GM11168 (cell line): ENCODE measurements at regions not wholly inside any gene's neighbourhood (a gene's known extent, or its start where the extent isn't known, plus 50 kb on each side); places are given as distances from the start of the nearest gene placed in this dataset.

Experiments used
- in situ Hi-C: fragments of 300-500 bp; cut with MboI; formaldehyde crosslinking; loops from one replicate; pipeline ENCODE4 v1.12.0; 2022; ENCODE audit warnings: low sequenced_read_pairs; ENCODE audit not compliant: unreplicated experiment

GRCh38 chr13:40383132-40383531, 283.3 kb downstream of the FOXO1 start:
- in situ Hi-C loops, result no loop called here

- in situ Hi-C loops, result no loop called here
These were observed 282.6 kb downstream of the FOXO1 start for GRCh38 chr13:40383885-40384284.

- in situ Hi-C loops, result no loop called here
These were observed 281.2 kb downstream of the FOXO1 start for GRCh38 chr13:40384976-40385857.

DNA sequence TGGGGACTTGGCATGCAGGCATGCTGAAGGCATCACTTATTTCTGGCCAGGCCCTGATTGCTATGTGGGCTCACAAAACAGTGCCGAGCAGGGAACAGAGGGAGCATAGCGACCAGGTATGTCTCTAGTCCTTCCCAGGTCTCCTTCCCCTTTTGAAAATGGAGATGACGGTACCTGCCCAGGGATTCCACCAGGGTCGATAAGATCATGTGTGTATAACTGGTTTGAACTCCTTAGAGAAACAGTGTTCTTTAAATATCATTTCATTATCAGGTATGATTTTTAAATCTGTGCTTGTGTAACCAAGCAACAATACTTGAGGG, 280.6 kb downstream of the FOXO1 start:
- in situ Hi-C loops, result no loop called here

- in situ Hi-C loops, result no loop called here
These were observed 279.9 kb downstream of the FOXO1 start for GRCh38 chr13:40386586-40386985.

- in situ Hi-C loops, result no loop called here
These were observed 278.7 kb downstream of the FOXO1 start for GRCh38 chr13:40387775-40388174.

- in situ Hi-C loops, result no loop called here
These were observed 277.8 kb downstream of the FOXO1 start for GRCh38 chr13:40388617-40389016.

DNA sequence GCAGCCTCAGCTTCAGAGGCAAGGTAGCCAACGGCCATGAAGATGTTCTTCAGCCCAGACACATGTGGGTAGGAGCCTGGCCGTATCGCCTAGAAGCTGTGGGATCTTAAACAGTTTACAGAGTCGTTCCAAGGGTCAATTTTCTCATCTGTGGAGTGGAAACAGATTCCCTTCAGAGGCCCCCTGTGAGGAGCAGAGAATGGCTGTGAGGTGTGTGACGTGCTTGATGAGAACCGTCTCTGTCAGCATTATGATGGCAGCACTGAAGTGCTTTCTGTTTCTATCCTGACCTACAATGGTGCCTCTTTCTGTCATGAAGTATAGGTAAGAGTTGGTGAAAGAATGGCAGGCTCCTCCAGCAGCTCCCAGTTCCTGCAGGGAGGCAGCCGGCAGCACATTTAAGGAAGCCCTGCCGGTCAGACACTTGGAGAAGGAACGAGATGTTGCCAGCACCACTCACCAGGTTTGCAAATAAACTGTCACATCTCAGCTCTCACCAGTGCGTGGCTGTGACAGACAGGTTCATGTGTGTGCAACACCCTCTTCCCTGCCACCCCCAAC, 277.3 kb downstream of the FOXO1 start:
- in situ Hi-C loops, result no loop called here

GRCh38 chr13:40390401-40390916, 276.0 kb downstream of the FOXO1 start:
- in situ Hi-C loops, result no loop called here

DNA sequence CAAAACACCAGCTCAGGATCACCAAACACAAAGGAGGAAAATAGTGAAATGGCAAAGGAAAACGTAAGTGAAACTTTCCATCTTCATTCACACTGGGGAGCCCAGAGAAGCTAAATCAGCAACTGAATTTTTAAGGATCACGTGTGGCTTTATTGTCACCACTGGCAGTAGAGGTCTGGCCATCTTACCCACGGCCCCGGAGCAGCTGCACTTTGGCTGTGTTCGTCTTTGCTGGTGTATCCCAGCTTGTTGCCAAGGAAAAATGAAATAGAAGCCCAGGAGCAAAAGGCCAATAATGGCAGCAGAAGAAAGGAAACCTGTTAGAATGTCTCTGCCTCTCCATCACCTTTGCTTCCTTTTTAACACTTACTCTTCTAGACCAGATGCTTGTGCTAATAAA, 274.7 kb downstream of the FOXO1 start:
- in situ Hi-C loops, result no loop called here

GRCh38 chr13:40394304-40394985, 272.0 kb downstream of the FOXO1 start:
- in situ Hi-C loops, result no loop called here

GRCh38 chr13:40398065-40398464, 268.4 kb downstream of the FOXO1 start:
- in situ Hi-C loops, result no loop called here

- in situ Hi-C loops, result no loop called here
These were observed 266.7 kb downstream of the FOXO1 start for GRCh38 chr13:40399756-40400155.

DNA sequence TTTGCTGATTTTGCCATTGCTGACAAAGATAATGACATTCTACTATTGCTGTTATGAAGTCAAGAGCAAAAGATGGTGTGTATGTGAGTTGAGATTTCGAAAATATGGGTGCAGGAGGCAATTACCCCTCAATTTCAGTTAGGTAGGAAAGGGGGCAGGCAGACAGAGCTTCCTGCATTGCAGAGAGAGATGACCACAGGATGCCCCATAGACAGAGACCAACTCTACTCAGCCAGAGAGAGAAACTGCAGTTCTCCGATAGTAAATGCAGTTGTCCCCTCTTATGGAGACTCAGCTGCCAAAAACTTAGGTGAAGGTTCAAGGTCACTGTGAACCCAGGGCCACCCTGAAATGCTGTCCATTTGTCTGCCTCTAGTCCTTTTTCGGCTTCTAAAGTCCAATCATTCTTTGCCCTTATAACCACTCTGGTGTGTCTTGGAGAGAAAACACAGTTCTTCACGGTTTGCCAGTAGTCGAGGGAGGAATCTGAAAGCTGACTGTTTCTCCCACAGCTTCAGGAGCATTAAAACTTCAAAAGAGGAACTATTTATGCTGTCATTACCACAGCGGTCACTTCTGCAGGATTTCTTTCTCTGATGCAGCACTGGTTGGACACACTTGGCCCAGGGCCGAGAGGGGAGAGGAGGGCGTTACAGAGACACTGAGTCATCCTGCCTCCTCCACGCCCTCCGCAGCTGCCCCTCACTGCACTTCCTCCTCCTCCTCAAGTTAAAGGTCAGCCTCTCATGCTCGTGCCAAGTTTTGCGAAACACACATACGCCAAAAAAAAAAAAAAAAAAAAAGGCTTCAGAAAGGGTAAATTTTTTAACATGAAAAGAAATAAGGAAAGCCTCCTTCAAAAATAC, 264.3 kb downstream of the FOXO1 start:
- in situ Hi-C loops, result no loop called here

DNA sequence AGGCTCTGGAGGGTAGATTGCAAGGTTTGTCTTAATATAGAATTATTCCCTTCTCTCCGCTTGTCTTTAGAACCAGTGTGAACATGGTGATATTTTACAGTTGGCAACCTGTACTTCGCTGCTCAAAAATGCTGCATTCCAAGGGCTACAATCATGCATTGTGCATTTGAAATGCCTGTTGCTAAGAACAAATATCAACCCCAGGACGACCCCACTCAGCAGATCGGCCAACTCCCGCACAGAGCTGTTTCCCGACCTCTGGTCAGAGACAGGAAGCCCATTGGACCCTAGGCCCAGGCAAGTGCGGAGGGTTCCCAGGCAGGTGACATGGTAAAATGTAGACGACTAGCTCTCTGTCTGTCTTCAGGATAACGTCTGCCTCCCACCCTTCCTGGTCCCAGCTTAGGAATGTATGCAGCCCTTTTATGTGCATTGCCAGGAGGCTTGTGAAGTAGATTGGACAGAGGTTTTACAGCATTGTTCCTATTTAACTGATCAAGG, 263.5 kb downstream of the FOXO1 start:
- in situ Hi-C loops, result no loop called here

GRCh38 chr13:40403509-40404241, 262.8 kb downstream of the FOXO1 start:
- in situ Hi-C loops, result no loop called here

DNA sequence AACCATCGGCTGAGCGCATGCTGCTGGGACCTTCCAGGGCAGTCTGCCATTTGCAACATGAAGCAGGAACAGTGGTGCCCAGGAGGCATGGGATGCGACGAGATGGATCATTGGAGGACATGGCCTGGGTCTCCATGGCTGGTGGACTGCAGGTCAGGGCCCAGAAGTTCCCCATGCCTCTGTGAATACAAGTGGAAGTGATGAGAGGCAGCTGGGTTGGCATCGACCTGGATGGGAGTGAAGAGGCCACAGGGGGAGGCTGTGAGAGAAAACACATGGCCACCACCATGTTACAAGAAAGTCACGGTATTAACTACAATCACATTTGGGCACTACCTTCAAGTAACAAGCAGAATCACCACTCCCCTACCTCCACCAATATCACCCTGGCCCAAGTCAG, 262.0 kb downstream of the FOXO1 start:
- in situ Hi-C loops, result no loop called here

DNA sequence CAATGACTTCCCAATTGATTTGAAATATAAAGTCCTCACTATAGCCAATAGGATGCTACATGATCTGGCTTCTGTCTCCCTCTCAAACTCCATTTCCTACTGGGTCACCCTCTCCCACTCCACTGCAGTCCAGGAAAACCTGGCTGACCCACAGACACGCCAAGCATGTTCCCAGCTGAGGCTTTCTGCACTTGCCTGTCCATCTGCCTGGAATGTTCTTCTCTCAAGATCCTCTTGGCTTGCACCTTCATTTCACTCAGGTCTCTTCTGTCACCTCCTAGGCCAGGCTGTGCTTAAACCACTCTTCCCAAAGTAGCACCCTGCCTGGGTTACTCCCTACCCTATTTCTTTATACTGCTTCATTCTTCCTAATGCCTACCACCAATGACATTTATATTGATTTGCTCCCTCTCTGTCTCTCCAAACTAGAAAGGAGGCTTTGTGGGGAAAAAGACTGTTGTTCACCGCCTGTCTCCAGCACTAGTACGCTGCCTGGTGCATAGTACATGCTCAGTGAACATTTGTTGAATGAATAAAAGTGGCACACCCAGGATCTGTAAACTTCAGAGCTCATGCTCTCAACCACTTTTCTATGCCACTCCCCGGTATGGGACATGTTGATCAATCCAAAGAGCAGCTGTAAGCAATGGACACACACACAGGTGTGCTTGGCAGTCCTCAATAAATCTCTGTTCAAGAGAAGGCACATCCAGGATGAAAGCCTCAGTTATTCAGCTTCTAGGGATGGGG, 261.3 kb downstream of the FOXO1 start:
- in situ Hi-C loops, result no loop called here
